Brain microvascular endothelial cell (primary cell): ENCODE measurements at regions not wholly inside any gene's neighbourhood (a gene's known extent, or its start where the extent isn't known, plus 50 kb on each side); places are given as distances from the start of the nearest gene placed in this dataset.

Experiments used
- DNase-seq: peaks from one replicate; pipeline ENCODE4 v3.0.0-alpha.2; 2020
- H3K27ac ChIP-seq: fragments of 250-450 bp; sonication (Bioruptor Pico); 2 replicates; pipeline ENCODE4 v1.5.1; 2020; ENCODE audit warnings: mild to moderate bottlenecking, moderate library complexity
- H3K27me3 ChIP-seq: fragments of 250-450 bp; sonication (Bioruptor Pico); replicated peaks from 2 replicates; pipeline ENCODE4 v1.5.1; 2020; ENCODE audit warnings: mild to moderate bottlenecking
- H3K36me3 ChIP-seq: fragments of 250-450 bp; sonication (Bioruptor Pico); replicated peaks from 2 replicates; pipeline ENCODE4 v1.5.1; 2020; ENCODE audit warnings: mild to moderate bottlenecking
- H3K4me3 ChIP-seq: 2 replicates; pipeline ENCODE4 v1.5.1; 2011; ENCODE audit warnings: low read depth, mild to moderate bottlenecking, control low read depth, low read length, moderate library complexity
- CTCF ChIP-seq: IDR thresholded peaks from 2 replicates; pipeline ENCODE4 v1.5.1; 2011; ENCODE audit warnings: low read depth, mild to moderate bottlenecking, moderate library complexity, low read length, control low read depth, inconsistent platforms; ENCODE audit errors: missing control alignments
- in situ Hi-C: cut with HindIII; loops from 2 replicates; pipeline ENCODE4 v1.10.0; 2017; ENCODE audit warnings: low sequenced_read_pairs, low pct_ligation_motif_present

DNA sequence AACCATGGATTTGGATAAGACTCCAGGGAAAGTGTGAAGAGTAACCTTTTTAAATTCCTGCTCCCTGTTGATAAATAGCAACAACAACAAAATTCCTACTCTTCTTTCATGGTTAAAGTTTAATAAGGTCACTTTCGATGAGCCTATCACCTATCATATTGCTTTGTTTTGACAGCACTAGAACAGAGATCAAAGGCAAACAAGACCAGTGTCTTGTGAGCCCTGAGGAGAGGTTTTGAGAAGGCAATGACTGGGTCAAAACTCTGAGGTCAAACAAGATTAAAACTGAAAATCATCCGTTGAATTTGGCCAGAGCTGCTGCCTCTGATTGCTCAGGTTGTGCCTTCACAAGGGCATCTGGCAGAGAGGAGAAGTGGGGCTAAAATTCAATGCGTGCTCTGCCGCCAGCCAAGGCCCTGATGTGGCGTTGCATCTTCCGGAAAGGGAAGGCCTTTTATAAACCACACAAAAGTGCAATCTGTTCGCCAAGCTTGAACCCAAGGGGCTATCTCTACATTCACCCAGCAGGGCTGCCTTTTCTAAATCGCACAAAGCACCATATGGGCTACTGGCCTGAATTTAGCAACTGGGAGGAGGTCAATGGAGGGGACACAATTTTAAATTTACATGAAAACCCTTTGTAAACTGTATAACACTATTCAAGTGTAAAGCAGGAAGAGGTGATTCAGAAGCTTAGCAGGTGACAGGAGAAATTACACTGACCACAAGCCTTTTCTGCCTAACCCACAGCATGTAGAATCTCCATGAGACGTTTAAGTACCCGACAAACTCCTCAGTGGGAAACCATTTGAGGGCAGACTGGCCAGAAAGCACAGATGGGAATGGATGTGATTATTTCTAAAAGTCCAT, 140.8 kb downstream of the DAD1 start:
- in situ Hi-C loops: no loop called here
- no peaks in the 10 kb centered on the region for H3K36me3 ChIP-seq
- no peaks in the 10 kb centered on the region for H3K27me3 ChIP-seq
- no peak for TF ChIP-seq CTCF
- no peak for DNase-seq
- no peak overlapping the region for H3K4me3 ChIP-seq
- no peak overlapping the region for H3K27ac ChIP-seq

- no peaks in the 10 kb centered on the region for H3K36me3 ChIP-seq
- no peak overlapping the region for H3K4me3 ChIP-seq
- no peak for TF ChIP-seq CTCF
- no peaks in the 10 kb centered on the region for H3K27me3 ChIP-seq
- in situ Hi-C loops: no loop called here
- no peak overlapping the region for H3K27ac ChIP-seq
- DNase-seq: no peak
Observed at GRCh38 chr14:22438742-22439141, 150.3 kb downstream of the DAD1 start.

DNA sequence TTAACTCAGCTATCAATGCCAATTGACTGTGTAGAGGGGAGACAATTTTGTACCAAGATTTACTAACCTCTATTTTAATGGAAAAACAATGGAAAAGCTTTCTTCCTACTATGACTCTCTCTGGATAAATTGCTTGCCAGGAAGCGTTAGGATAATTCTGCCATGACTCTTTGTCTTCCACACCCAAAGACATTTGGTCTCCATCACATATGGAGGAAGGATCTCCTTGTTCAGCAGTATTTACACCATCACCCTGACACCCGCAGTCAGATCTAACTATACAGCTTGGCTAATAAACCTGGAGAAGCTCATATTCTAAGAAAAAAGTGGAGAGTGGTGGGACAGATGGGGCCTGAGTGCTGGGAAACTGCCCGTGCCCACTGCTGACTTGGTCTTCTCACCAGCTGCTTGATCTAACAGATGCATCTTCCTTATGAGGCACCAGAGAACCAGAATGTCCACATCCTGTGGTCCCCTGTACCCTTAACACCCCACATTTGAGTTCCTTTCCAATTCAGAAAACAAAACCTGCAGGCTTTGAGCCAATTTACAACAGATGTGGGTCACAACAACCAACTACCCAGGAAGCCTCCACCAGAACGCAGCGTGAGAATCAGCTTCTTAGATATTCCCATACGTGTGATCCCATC, 154.0 kb downstream of the DAD1 start:
- in situ Hi-C loops: no loop called here
- Histone ChIP-seq H3K27me3 (no peaks in the 10 kb centered on the region), H3K4me3 (no peak overlapping the region), H3K36me3 (no peaks in the 10 kb centered on the region), H3K27ac (no peak overlapping the region)
- DNase-seq: no peak
- no peak for TF ChIP-seq CTCF

DNA sequence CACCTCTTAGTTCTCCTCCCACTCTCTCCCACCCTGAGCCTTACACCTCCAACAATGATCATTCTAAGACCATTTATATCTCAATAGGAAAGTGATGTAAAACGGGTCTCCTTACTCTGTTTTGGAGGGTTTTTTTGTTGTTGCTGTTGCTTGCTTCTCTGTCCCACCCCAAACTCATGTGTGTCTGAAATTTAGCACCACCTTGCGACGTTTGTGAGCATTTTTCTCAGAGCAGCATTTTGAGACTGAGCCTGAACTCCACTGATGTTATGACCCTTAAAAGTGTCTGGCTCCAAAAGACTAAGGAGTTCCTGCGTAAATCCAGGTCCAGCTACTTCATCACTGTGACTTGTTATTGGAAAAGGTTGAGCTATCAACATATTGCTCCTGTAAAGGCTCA, 155.0 kb downstream of the DAD1 start:
- TF ChIP-seq CTCF: no peak
- Histone ChIP-seq H3K27ac (no peak overlapping the region), H3K36me3 (no peaks in the 10 kb centered on the region), H3K4me3 (no peak overlapping the region), H3K27me3 (no peaks in the 10 kb centered on the region)
- no peak for DNase-seq
- in situ Hi-C loops: no loop called here

GRCh38 chr14:22433069-22433468, 156.0 kb downstream of the DAD1 start:
- no peaks in the 10 kb centered on the region for H3K36me3 ChIP-seq
- TF ChIP-seq CTCF: no peak
- no peaks in the 10 kb centered on the region for H3K27me3 ChIP-seq
- H3K4me3 ChIP-seq: no peak overlapping the region
- DNase-seq: no peak
- in situ Hi-C loops: no loop called here
- H3K27ac ChIP-seq: no peak overlapping the region
